ENCODE measurements at regions not wholly inside any gene's neighbourhood (a gene's known extent, or its start where the extent isn't known, plus 50 kb on each side); places are given as distances from the start of the nearest gene placed in this dataset.

DNA sequence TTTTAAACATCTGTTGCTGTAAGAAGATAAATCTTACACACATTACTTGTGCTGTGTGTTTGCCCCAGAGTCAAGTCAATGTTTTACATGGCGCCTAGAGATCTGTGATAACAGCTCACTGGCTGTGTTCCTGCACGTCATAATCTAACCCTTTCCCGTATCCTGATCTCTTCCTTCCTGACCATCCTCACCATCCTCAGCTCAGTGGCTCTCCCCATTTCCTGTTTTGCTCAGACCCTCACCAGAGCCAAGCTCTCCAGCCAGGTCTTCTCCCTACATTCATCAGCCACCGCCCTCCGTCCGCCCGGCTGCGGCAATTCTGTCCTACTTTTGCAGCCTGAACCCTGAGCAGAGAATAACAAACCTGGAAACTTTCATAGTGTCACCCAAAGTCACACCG lies 824.7 kb downstream of the USP25 start:
- TF ChIP-seq CTCF (IDR thresholded peaks at IDR 0.05; ENCODE audit: low read depth, low read length) = no peak
- in situ Hi-C loops (cut with HindIII; ENCODE audit: low sequenced_read_pairs) = no loop called here
- no peak overlapping the region for H3K4me3 ChIP-seq (ENCODE audit: low read depth, low read length)
- no peak for DNase-seq (ENCODE audit: low read depth, low spot score)

GRCh38 chr21:16563116-16563515 lies 833.3 kb downstream of the USP25 start:
- no peak overlapping the region for H3K4me3 ChIP-seq (ENCODE audit: low read depth, low read length)
- no peak for TF ChIP-seq CTCF (IDR thresholded peaks at IDR 0.05; ENCODE audit: low read depth, low read length)
- in situ Hi-C loops (cut with HindIII; ENCODE audit: low sequenced_read_pairs) = no loop called here
- DNase-seq (ENCODE audit: low read depth, low spot score) = no peak

DNA sequence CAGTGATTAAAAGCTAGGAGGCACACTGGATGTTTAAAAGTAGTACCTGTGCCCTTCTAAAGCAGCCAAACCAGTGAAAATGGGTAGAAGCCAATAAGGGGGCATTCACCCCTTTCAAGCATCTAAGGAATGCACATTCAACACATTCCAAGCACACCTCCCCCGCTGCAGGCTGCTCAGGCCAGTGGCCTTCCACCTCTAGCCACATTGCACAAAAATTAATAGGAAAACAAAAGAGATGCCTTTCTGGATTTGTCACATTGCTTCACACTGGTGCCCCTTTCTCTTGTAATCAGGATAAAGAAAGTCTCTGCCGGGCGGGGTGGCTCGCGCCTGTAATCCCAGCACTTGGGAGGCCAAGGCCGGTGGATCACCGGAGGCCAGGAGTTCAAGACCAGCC lies 834.0 kb downstream of the USP25 start:
- peak; percentile 33 for DNase-seq (ENCODE audit: low read depth, low spot score)
- in situ Hi-C loops (cut with HindIII; ENCODE audit: low sequenced_read_pairs) = no loop called here
- no peak for TF ChIP-seq CTCF (IDR thresholded peaks at IDR 0.05; ENCODE audit: low read depth, low read length)
- no peak overlapping the region for H3K4me3 ChIP-seq (ENCODE audit: low read depth, low read length)

- H3K4me3 ChIP-seq (ENCODE audit: low read depth, low read length) = no peak overlapping the region
- DNase-seq (ENCODE audit: low read depth, low spot score) = no peak
- in situ Hi-C loops (cut with HindIII; ENCODE audit: low sequenced_read_pairs) = no loop called here
- no peak for TF ChIP-seq CTCF (IDR thresholded peaks at IDR 0.05; ENCODE audit: low read depth, low read length)
Observed at GRCh38 chr21:16568244-16568643, 838.5 kb downstream of the USP25 start.

DNA sequence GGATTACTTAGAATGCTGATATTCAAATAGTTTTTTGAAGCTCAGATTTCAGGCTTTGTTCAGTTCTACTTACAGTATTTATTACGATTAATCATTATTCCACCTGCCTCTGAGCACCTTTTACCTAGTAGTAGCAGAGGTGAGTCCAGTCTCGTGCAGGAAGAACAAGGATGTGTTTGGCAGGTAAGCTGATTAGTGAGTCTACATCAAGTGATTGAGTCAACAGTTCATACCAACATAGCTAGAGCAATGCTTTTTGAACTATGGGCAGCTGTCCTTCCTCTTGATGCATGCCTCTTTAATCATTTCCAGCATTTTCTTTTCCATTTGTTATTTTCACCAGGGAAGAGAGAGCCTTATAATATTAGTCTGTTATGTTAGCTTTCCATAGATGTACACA lies 838.9 kb downstream of the USP25 start:
- no peak for TF ChIP-seq CTCF (IDR thresholded peaks at IDR 0.05; ENCODE audit: low read depth, low read length)
- DNase-seq (ENCODE audit: low read depth, low spot score) = no peak
- in situ Hi-C loops (cut with HindIII; ENCODE audit: low sequenced_read_pairs) = no loop called here
- H3K4me3 ChIP-seq (ENCODE audit: low read depth, low read length) = no peak overlapping the region

DNA sequence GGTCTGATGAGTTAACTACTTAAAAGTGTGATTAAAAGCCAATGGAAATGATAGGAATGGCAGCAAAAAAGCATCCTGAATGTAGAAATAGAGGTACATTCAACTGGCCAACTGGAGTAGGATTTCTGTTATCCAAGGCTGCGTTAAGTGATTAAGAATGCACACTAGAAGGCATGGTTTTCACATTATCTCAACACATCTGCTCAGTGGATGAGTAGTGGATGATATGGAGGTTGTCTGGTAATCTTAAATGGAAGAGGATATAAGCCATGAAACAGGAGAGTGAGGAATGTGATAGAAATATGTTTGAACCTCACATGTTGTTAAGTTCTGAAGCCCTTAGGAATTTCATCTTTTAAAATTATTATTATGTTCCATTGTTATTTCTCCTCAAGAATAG lies 839.9 kb downstream of the USP25 start:
- in situ Hi-C loops (cut with HindIII; ENCODE audit: low sequenced_read_pairs) = no loop called here
- peak; percentile 36 for DNase-seq (ENCODE audit: low read depth, low spot score)
- no peak overlapping the region for H3K4me3 ChIP-seq (ENCODE audit: low read depth, low read length)
- TF ChIP-seq CTCF (IDR thresholded peaks at IDR 0.05; ENCODE audit: low read depth, low read length) = no peak

DNA sequence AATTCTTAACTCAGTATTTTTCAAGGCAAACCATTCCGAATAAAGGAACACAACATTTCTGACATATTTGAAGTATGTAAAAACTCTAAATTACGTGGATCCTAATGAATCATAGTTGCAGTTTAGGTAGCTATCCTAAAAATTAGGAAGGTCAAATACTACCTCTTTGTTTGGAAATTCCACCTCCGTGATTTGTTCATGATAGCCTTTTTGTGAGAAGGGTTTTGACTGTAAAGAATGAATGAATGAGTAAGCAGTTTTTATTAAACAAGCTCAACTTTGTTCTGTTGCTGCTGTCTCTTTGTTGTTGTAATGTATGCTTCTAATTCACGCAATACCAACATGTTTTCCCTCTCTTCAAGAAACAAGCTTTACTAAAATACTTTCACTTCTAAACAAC lies 840.4 kb downstream of the USP25 start:
- TF ChIP-seq CTCF (IDR thresholded peaks at IDR 0.05; ENCODE audit: low read depth, low read length) = no peak

More for the DNA sequence above, 840.4 kb downstream of the USP25 start:
- no peak overlapping the region for H3K4me3 ChIP-seq (ENCODE audit: low read depth, low read length)
- DNase-seq (ENCODE audit: low read depth, low spot score) = peak; percentile 36
- in situ Hi-C loops (cut with HindIII; ENCODE audit: low sequenced_read_pairs) = no loop called here

Data from astrocyte of the spinal cord (primary cell).